ENCODE measurements at regions not wholly inside any gene's neighbourhood (a gene's known extent, or its start where the extent isn't known, plus 50 kb on each side); places are given as distances from the start of the nearest gene placed in this dataset.

GRCh38 chr13:65868884-65869283 is 1361.3 kb downstream of the PCDH9 start:
- TF ChIP-seq CTCF (conservative IDR thresholded peaks at IDR 0.05) = no peak

GRCh38 chr13:65868099-65868498 is 1362.0 kb downstream of the PCDH9 start:
- H3K27ac ChIP-seq = no peak overlapping the region
- TF ChIP-seq CTCF (conservative IDR thresholded peaks at IDR 0.05) = no peak

More at GRCh38 chr13:65868884-65869283, 1361.3 kb downstream of the PCDH9 start:
- H3K27ac ChIP-seq = no peak overlapping the region

GRCh38 chr13:65866138-65866537 is 1364.0 kb downstream of the PCDH9 start:
- TF ChIP-seq CTCF (conservative IDR thresholded peaks at IDR 0.05) = no peak
- no peak overlapping the region for H3K27ac ChIP-seq

GRCh38 chr13:65865206-65865605 is 1364.9 kb downstream of the PCDH9 start:
- H3K27ac ChIP-seq = no peak overlapping the region

GRCh38 chr13:65864039-65864438 is 1366.1 kb downstream of the PCDH9 start:
- no peak for TF ChIP-seq CTCF (conservative IDR thresholded peaks at IDR 0.05)

More at GRCh38 chr13:65865206-65865605, 1364.9 kb downstream of the PCDH9 start:
- TF ChIP-seq CTCF (conservative IDR thresholded peaks at IDR 0.05) = no peak

DNA sequence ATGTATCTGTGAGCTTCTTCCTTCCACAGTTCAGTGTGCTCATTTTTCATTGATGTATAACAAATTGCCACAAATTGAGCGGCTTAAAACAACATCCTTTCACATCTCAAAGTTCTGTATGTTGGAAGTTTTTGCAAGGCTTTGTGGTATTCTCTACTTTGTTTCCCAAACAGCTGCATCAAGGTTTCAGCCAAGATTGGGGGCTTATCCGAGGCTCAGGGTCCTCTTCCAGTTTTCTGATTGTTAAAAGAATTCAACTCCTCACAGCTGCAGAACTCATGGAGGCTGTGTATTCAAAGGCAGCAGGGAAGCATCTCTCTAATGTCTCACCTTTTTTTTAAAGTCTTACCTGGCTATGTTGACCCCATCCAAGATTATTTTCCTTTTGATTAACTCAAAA is 1369.8 kb downstream of the PCDH9 start:
- H3K27ac ChIP-seq = no peak overlapping the region
- TF ChIP-seq CTCF (conservative IDR thresholded peaks at IDR 0.05) = no peak

More at GRCh38 chr13:65864039-65864438, 1366.1 kb downstream of the PCDH9 start:
- no peak overlapping the region for H3K27ac ChIP-seq

DNA sequence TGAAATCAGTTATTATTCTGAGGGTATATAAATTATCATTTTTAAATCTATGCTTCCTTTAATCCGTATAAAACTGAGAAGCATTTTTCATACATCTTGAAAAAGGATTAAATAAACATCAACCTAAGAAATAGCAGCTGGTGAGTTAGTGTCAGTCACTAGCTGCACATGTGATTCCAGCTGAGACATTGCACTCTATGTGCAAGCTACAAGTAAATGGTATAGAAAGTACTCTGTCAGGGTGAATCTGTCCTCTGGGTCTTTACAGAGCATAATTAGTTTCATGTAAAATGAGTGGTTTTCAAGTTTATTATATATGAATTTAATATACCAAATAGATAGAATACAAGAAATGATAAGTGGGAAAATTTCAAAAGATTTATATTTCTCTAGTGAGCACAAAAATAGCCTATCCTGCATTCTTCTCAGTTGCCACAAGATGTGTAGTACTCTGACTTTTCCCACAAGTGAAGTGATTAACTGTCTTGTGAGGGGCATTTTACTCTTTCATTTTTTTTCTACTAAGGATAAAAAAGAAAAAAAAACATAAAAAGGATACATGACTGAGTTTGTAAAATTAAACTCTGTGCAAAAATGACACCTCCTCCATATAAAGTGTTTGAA is 1372.1 kb downstream of the PCDH9 start:
- H3K27ac ChIP-seq = no peak overlapping the region
- TF ChIP-seq CTCF (conservative IDR thresholded peaks at IDR 0.05) = no peak
